SK-N-SH (cell line): ENCODE measurements at regions not wholly inside any gene's neighbourhood (a gene's known extent, or its start where the extent isn't known, plus 50 kb on each side); places are given as distances from the start of the nearest gene placed in this dataset.

Experiments used
- CTCF ChIP-seq: fragments of 200-600 bp; sonication (generic); IDR thresholded peaks from 2 replicates; pipeline ENCODE4 v1.6.1; 2017; ENCODE audit warnings: antibody characterized with exemption, mild to moderate bottlenecking, moderate library complexity
- EZH2phosphoT487 ChIP-seq: fragments of 200-600 bp; sonication (generic); IDR thresholded peaks from 2 replicates; pipeline ENCODE4 v1.6.1; 2017; ENCODE audit warnings: low read depth, mixed run types, mild to moderate bottlenecking, antibody characterized with exemption, moderate library complexity, borderline replicate concordance
- RXRA ChIP-seq: IDR thresholded peaks from 2 replicates; pipeline ENCODE4 v1.4.0; 2012; ENCODE audit warnings: low read depth, mild to moderate bottlenecking, borderline replicate concordance

DNA sequence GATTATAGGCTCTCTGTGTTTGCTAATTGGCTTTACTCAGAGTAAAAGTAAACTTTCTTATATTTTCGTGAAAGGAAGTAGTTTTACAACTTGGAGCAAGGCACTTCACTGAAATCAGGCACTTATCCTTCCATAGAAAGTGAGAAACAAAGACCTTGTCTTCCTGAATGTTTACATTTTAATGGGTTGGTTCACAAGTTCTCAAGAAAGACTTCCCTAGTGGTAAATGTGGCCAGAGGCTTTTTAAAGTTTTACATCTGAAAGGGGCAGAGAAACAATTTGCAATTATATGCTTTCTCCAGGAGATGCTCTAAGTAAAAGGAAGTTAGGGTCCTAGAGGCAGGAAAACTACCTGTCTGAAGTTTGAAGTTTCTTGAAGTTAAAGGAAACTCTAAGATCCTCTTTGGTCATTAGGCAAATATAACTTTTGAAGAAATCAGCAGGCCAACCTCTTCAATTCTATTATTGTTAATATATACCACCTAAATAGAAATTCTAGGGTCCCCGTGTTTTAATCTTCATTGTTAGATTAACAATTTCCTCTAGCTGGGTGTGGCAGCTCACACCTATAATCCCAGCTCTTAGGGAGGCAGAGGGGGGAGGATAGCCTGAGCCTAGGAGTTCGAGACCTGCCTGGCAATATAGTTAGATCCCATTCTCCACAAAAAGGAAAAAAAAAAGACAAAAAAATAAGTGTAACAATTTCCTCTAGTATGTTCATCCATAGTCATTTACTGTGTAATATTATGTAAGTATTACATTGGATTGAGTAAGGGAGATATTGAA, 644.9 kb upstream of the FOXG1 start:
- TF ChIP-seq RXRA (no peak), EZH2phosphoT487 (no peak), CTCF (no peak)
